Chondrocyte (in vitro differentiated cells): ENCODE measurements at regions not wholly inside any gene's neighbourhood (a gene's known extent, or its start where the extent isn't known, plus 50 kb on each side); places are given as distances from the start of the nearest gene placed in this dataset.
"Not testable (repeated sequence)": the region's sequence is repeated elsewhere in the genome, so short reads cannot be mapped to it uniquely, and the experiment has no call there.

ENCODE experiments used
- DNase-seq: peaks from one replicate; pipeline ENCODE4 v3.0.0; 2021; ENCODE audit warnings: mixed read lengths, low spot score
- H3K27ac Mint-ChIP-seq: one replicate; pipeline ENCODE4 v1.8.0; 2021; ENCODE audit warnings: mild to moderate bottlenecking, moderate library complexity, mixed read lengths; ENCODE audit not compliant: unreplicated experiment
- H3K27me3 Mint-ChIP-seq: 2 replicates; pipeline ENCODE4 v1.8.0; 2021; ENCODE audit warnings: low read depth, mixed read lengths
- H3K36me3 Mint-ChIP-seq: 2 replicates; pipeline ENCODE4 v1.8.0; 2021; ENCODE audit warnings: low read depth, mixed read lengths
- H3K4me1 Mint-ChIP-seq: 2 replicates; pipeline ENCODE4 v1.8.0; 2021; ENCODE audit warnings: low read depth, mild to moderate bottlenecking, mixed read lengths
- H3K4me3 Mint-ChIP-seq: one replicate; pipeline ENCODE4 v1.8.0; 2021; ENCODE audit warnings: mild to moderate bottlenecking, moderate library complexity, mixed read lengths; ENCODE audit not compliant: unreplicated experiment
- H3K9me3 Mint-ChIP-seq: 2 replicates; pipeline ENCODE4 v1.8.0; 2021; ENCODE audit warnings: low read depth, mixed read lengths
- CTCF ChIP-seq: fragments of 200-600 bp; sonication (generic); IDR thresholded peaks from 2 replicates; pipeline ENCODE4 v1.5.0; 2021; ENCODE audit warnings: antibody characterized with exemption, mild to moderate bottlenecking, moderate library complexity

- no peak overlapping the region for H3K27ac Mint-ChIP-seq
- H3K4me1 Mint-ChIP-seq = no peaks in the 10 kb centered on the region
Measured at GRCh38 chr6:167668019-167668753, 158.5 kb upstream of the AFDN start.

DNA sequence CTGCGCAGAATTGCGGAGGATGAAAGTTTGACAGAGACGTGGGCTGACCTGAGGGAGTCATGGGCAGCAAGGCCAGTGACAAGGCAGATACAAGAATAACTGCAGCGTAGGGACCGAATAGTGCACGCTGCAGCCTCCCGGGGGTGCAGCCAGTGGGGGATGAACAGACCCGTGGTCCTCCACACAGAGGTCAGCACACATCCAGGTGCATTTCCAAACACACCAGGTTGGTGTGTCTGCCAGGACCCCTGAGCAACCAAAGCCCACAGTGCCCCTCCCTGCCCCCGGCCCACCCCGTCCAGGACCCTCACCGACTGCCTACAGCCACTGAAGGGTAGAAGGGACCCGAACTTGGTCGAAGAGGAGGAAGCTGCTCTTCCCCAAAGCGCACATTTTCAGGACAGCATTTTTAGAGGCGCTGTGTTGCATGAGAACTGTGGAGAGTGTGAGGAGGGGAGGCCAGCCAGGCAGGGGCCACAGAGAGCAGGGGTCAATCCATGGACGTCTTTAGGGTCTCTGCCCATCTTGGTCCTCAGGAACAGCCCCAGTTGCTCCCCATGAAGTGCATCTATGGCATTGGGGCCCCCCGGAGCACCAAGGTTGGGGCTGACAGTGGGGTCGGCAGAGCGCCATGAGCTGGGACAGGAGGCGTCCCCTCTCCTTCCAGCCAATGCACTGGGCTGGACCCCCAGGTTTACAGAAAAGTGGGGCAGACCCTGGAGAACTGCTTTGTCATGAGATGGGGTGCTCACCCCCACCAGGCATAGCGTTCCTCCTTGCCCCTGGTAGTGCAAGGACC lies 157.8 kb upstream of the AFDN start:
- H3K4me3 Mint-ChIP-seq = no peak overlapping the region
- no peak for TF ChIP-seq CTCF
- DNase-seq = peak; percentile 70
- H3K9me3 Mint-ChIP-seq = peaks cover 3% of the 10 kb centered on the region
- H3K27me3 Mint-ChIP-seq = peaks cover 34% of the 10 kb centered on the region
- no peaks in the 10 kb centered on the region for H3K36me3 Mint-ChIP-seq
- H3K27ac Mint-ChIP-seq = no peak overlapping the region
- H3K4me1 Mint-ChIP-seq = no peaks in the 10 kb centered on the region

More at GRCh38 chr6:167668019-167668753, 158.5 kb upstream of the AFDN start:
- Mint-ChIP-seq H3K9me3 (peaks cover 3% of the 10 kb centered on the region), H3K36me3 (no peaks in the 10 kb centered on the region), H3K27me3 (peaks cover 34% of the 10 kb centered on the region), H3K4me3 (no peak overlapping the region)
- DNase-seq = peak; percentile 59
- no peak for TF ChIP-seq CTCF

DNA sequence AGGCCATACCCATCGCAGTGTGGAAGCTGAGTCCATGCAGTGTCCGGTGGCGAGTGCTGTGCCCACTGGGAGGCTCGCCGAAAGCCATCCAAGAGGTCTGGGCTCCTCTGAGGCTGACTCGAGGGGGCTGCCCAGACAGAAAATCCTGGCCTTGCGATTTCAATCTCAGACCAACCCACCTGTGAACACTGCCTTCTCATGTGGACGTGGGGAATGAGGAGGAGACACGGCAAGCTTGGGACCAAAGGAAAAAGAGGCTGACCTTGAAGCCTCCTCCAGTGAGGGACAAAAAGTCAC lies 157.2 kb upstream of the AFDN start:
- TF ChIP-seq CTCF = no peak
- no peaks in the 10 kb centered on the region for H3K4me1 Mint-ChIP-seq
- H3K9me3 Mint-ChIP-seq = peaks cover 3% of the 10 kb centered on the region
- DNase-seq = no peak
- H3K27ac Mint-ChIP-seq = no peak overlapping the region
- peaks cover 34% of the 10 kb centered on the region for H3K27me3 Mint-ChIP-seq
- H3K4me3 Mint-ChIP-seq = no peak overlapping the region
- H3K36me3 Mint-ChIP-seq = no peaks in the 10 kb centered on the region

DNA sequence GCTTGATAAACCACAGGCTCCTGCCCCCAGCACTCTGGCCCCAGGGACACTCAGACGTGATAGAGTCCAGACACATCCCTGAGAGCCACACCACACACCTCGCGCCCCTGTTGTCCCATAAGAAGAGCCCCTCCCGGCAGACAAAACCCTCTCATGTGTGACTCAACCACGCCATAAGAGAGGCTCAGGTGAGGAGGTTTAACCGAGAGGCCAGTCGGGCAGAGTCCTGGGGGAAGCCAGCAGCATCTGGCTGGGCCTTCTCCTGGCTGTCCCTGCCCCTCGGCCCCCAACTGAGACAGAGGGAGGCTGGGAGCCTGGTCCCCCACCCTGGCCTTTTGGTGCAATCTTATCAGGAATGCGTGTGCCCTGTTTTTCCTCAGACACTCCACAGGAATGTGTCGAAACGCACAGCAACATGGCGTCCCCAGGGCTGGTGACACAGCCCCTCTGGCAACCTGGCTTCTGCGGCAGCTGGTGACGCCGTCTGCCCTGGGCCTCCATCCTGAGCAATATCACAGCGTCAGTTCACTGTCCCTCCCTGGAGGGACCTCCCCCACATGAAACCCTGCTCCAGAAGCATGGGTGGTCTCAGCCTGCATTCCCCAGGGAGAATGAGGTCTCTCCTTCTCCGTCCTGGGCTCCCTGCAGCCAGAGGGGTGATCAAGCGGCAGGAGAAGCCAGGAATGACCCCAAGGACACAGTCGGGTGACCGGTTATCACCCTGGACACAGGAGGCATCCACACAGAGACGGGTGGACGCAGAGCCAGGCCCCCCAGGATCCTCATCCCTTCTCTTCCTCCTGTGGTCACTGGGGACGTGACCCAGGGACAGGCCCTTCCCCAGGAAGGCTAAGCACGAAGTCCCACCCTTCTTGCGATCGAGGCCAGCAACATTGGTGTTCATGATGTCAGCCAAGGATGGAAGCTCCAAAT lies 156.6 kb upstream of the AFDN start:
- peak; percentile 68 for DNase-seq
- H3K27ac Mint-ChIP-seq = no peak overlapping the region
- peaks cover 3% of the 10 kb centered on the region for H3K9me3 Mint-ChIP-seq
- no peak overlapping the region for H3K4me3 Mint-ChIP-seq
- no peaks in the 10 kb centered on the region for H3K36me3 Mint-ChIP-seq
- H3K27me3 Mint-ChIP-seq = peaks cover 29% of the 10 kb centered on the region
- no peaks in the 10 kb centered on the region for H3K4me1 Mint-ChIP-seq
- TF ChIP-seq CTCF = no peak

DNA sequence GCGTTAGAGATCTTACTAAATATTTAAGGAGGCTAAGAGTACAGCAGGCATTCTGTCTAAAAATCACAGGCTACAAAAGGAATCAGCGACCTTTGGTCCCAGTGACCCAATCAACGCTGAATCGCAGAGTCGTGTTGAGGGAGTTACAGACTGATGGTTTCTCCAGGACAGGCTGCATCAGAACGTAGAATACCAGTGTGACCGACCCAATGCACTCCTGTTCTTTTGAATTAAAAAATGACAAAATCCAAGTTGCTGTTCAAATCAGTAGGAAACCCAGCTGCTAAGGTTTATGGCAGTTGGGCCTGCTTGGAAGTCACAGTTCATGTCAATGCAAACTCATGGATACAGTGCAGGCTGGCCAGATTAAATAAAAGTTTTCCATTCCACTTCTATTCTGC lies 155.8 kb upstream of the AFDN start:
- H3K4me1 Mint-ChIP-seq = no peaks in the 10 kb centered on the region
- TF ChIP-seq CTCF = no peak
- no peak overlapping the region for H3K4me3 Mint-ChIP-seq
- H3K9me3 Mint-ChIP-seq = peaks cover 3% of the 10 kb centered on the region
- peaks cover 23% of the 10 kb centered on the region for H3K27me3 Mint-ChIP-seq
- H3K27ac Mint-ChIP-seq = no peak overlapping the region
- DNase-seq = no peak
- no peaks in the 10 kb centered on the region for H3K36me3 Mint-ChIP-seq

GRCh38 chr6:167671379-167671976 lies 155.2 kb upstream of the AFDN start:
- not testable (repeated sequence) for H3K4me1 Mint-ChIP-seq, H3K4me3 Mint-ChIP-seq, H3K36me3 Mint-ChIP-seq, H3K27ac Mint-ChIP-seq, H3K9me3 Mint-ChIP-seq
- DNase-seq = peak; percentile 32
- H3K27me3 Mint-ChIP-seq = peaks cover 18% of the 10 kb centered on the region
